OCI-LY3 (cell line): ENCODE measurements at regions not wholly inside any gene's neighbourhood (a gene's known extent, or its start where the extent isn't known, plus 50 kb on each side); places are given as distances from the start of the nearest gene placed in this dataset.

Source experiments
- H2AFZ ChIP-seq: fragments of 200-600, 300-600 bp; shearing (Covaris generic); 2 replicates; pipeline ENCODE4 v1.6.0; 2014; ENCODE audit warnings: antibody characterized with exemption, low read depth, low read length
- H3K27ac ChIP-seq: fragments of 200-600, 300-600 bp; sonication (generic); 2 replicates; pipeline ENCODE4 v1.5.1; 2014; ENCODE audit warnings: mild to moderate bottlenecking, low read length, moderate library complexity, mixed read lengths
- H3K27me3 ChIP-seq: fragments of 200-600, 300-600 bp; sonication (generic); 2 replicates; pipeline ENCODE4 v1.6.1; 2014; ENCODE audit warnings: low read depth, low read length, mixed read lengths
- H3K36me3 ChIP-seq: fragments of 200-600, 300-600 bp; sonication (generic); replicated peaks from 2 replicates; pipeline ENCODE3; 2014; ENCODE audit warnings: low read depth, low read length, mixed read lengths
- H3K4me1 ChIP-seq: fragments of 300-600, 200-600 bp; sonication (generic); 2 replicates; pipeline ENCODE4 v1.6.1; 2014; ENCODE audit warnings: low read length, mixed read lengths
- H3K4me2 ChIP-seq: fragments of 200-600, 300-600 bp; sonication (generic); 2 replicates; pipeline ENCODE4 v1.6.1; 2014; ENCODE audit warnings: low read length, mixed read lengths
- H3K4me3 ChIP-seq: fragments of 300-600, 200-600 bp; sonication (generic); 2 replicates; pipeline ENCODE4 v1.5.1; 2014; ENCODE audit warnings: antibody characterized with exemption, mild to moderate bottlenecking, low read length, moderate library complexity
- H3K79me2 ChIP-seq: fragments of 300-600, 200-600 bp; shearing (Covaris generic); 2 replicates; pipeline ENCODE4 v1.6.1; 2014; ENCODE audit warnings: mild to moderate bottlenecking, low read length, mixed read lengths
- H3K9ac ChIP-seq: fragments of 300-600, 200-600 bp; shearing (Covaris generic); 2 replicates; pipeline ENCODE4 v1.6.0; 2014; ENCODE audit warnings: mild to moderate bottlenecking, low read length, moderate library complexity
- H3K9me3 ChIP-seq: fragments of 200-600, 300-600 bp; shearing (Covaris generic); 2 replicates; pipeline ENCODE4 v1.6.1; 2014; ENCODE audit warnings: low read length, mixed read lengths; ENCODE audit not compliant: insufficient read depth
- H4K20me1 ChIP-seq: fragments of 200-600, 300-600 bp; sonication (generic); 2 replicates; pipeline ENCODE4 v1.6.1; 2016; ENCODE audit warnings: low read length, mixed read lengths; ENCODE audit not compliant: insufficient read depth
- EZH2phosphoT487 ChIP-seq: fragments of 200-600 bp; shearing (Covaris generic); IDR thresholded peaks from 2 replicates; pipeline ENCODE4 v1.6.1; 2018; ENCODE audit warnings: antibody characterized with exemption, mixed run types, low read depth
- TF ChIP-seq, protein P1 (sequence below): fragments of 200-600, 300-600 bp; sonication (generic); IDR thresholded peaks from 2 replicates; pipeline ENCODE4 v1.5.1; 2014; ENCODE audit warnings: antibody characterized with exemption, low read length, low read depth

DNA sequence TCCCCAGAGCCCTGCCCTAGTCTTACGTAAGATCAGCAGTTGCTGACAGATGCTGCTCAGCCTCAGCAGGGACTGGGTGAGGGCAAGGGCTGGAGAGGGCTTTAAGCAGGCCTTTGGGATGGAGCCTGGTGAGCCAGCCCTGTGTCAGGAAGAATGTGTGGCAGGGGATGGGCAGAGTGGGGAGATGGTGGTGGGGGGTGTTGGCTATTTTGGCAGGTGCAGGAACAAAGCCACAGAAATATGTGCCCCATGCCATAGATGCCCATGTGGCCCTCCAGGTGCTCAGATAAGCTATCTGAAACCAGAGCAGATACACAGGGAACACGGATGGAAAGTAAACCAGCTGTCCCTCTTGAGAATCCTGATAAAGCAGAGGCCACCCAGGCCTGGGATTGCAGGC, 1325.0 kb downstream of the UQCRFS1 start:
- Histone ChIP-seq H3K36me3 (no peaks in the 10 kb centered on the region), H3K79me2 (no peaks in the 10 kb centered on the region), H2AFZ (no peak overlapping the region), H3K4me1 (no peaks in the 10 kb centered on the region), H3K27me3 (peaks cover 10% of the 10 kb centered on the region), H3K27ac (no peak overlapping the region), H3K4me3 (no peak overlapping the region), H4K20me1 (no peaks in the 10 kb centered on the region), H3K4me2 (no peak overlapping the region), H3K9me3 (no peaks in the 10 kb centered on the region), H3K9ac (no peak overlapping the region)
- TF ChIP-seq, protein P1, sequence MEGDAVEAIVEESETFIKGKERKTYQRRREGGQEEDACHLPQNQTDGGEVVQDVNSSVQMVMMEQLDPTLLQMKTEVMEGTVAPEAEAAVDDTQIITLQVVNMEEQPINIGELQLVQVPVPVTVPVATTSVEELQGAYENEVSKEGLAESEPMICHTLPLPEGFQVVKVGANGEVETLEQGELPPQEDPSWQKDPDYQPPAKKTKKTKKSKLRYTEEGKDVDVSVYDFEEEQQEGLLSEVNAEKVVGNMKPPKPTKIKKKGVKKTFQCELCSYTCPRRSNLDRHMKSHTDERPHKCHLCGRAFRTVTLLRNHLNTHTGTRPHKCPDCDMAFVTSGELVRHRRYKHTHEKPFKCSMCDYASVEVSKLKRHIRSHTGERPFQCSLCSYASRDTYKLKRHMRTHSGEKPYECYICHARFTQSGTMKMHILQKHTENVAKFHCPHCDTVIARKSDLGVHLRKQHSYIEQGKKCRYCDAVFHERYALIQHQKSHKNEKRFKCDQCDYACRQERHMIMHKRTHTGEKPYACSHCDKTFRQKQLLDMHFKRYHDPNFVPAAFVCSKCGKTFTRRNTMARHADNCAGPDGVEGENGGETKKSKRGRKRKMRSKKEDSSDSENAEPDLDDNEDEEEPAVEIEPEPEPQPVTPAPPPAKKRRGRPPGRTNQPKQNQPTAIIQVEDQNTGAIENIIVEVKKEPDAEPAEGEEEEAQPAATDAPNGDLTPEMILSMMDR: no peak
- TF ChIP-seq EZH2phosphoT487: no peak

DNA sequence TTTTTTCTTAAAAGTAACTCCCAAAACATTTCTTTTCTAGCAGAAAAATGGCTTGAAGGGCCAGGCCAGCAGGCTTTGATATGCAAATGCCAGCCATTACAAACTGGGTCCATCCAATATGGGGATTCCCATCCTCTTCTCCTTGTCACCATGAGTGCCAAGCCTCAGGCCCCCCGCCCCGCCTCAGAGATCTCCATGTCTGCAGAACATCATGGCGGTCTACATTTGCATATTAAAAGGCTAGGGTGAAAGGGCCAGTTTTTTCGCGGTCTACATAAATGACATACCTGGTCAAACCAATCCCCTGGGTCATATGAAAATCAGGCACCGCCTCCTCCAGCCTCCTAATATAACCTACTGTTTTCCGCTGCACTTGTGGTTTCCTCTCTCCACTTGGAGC, 1327.6 kb downstream of the UQCRFS1 start:
- H3K79me2 ChIP-seq: no peaks in the 10 kb centered on the region
- no peak overlapping the region for H3K9ac ChIP-seq
- no peaks in the 10 kb centered on the region for H3K9me3 ChIP-seq
- TF ChIP-seq EZH2phosphoT487: no peak
- TF ChIP-seq, protein P1: no peak
- H4K20me1 ChIP-seq: no peaks in the 10 kb centered on the region
- no peaks in the 10 kb centered on the region for H3K36me3 ChIP-seq
- H3K4me2 ChIP-seq: no peak overlapping the region
- no peak overlapping the region for H3K4me3 ChIP-seq
- peaks cover 3% of the 10 kb centered on the region; the same call in 1 of the 2 replicates for H3K27me3 ChIP-seq
- no peak overlapping the region for H2AFZ ChIP-seq
- H3K4me1 ChIP-seq: no peaks in the 10 kb centered on the region
- no peak overlapping the region for H3K27ac ChIP-seq

DNA sequence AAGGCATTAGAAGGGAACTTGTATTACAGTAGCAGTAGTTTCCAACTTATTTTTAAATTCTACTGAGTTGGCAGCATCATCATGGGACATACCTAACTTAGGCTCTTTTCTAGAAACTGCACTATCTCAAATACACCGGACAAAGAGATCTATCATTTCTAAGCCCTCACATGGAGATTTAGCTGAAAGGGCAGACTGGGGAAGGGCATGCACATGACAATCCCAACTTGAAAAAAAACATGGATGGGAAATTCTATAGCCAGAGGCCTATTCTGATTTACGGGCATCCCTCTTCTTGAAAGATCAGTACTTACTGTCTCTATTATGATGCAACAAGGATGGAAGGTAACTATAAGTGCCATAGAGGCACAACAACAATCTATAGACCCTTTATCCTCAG, 1328.6 kb downstream of the UQCRFS1 start:
- H3K27ac ChIP-seq: no peak overlapping the region
- no peaks in the 10 kb centered on the region for H3K9me3 ChIP-seq
- no peaks in the 10 kb centered on the region for H3K79me2 ChIP-seq
- H3K9ac ChIP-seq: no peak overlapping the region
- no peak overlapping the region for H3K4me3 ChIP-seq
- no peak overlapping the region for H2AFZ ChIP-seq
- H3K4me2 ChIP-seq: no peak overlapping the region
- H3K4me1 ChIP-seq: no peaks in the 10 kb centered on the region
- no peaks in the 10 kb centered on the region for H4K20me1 ChIP-seq
- H3K36me3 ChIP-seq: no peaks in the 10 kb centered on the region
- H3K27me3 ChIP-seq: 0 out of 2 replicates have a peak, but pooled peaks cover 3% of the 10 kb centered on the region
- no peak for TF ChIP-seq EZH2phosphoT487
- TF ChIP-seq, protein P1: no peak

DNA sequence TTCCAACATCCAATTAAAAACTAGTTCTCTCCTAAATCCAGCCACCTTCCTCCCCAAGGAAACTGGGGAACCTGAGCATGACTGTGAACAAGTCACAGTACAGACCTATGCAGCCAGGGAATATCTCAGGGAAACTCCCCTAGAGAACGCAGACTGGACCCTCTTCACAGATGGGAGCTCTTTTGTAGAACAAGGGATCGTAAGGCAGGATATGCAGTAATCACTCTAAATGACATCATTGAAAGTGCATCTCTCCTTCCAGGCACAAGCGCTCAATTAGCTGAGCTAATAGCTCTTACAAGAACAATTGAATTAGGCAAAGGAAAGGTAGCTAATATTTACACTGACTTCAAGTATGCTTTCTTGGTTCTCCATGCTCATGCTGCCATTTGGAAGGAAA, 1331.7 kb downstream of the UQCRFS1 start:
- Histone ChIP-seq H3K4me3 (no peak overlapping the region), H2AFZ (no peak overlapping the region), H3K79me2 (no peaks in the 10 kb centered on the region), H3K27ac (no peak overlapping the region), H4K20me1 (no peaks in the 10 kb centered on the region), H3K9ac (no peak overlapping the region), H3K27me3 (0 out of 2 replicates have a peak, but pooled peaks cover 3% of the 10 kb centered on the region), H3K4me2 (no peak overlapping the region), H3K36me3 (no peaks in the 10 kb centered on the region), H3K9me3 (no peaks in the 10 kb centered on the region), H3K4me1 (no peaks in the 10 kb centered on the region)
- TF ChIP-seq EZH2phosphoT487: no peak
- TF ChIP-seq, protein P1: no peak
